Activated CD4-positive, alpha-beta T cell treated with anti-CD3 and anti-CD28 coated beads, Interleukin-2, amount 10 ng/mL, durations not matched to agents 7 days and 5 days (primary cell): ENCODE measurements at regions not wholly inside any gene's neighbourhood (a gene's known extent, or its start where the extent isn't known, plus 50 kb on each side); places are given as distances from the start of the nearest gene placed in this dataset.
"Not testable (repeated sequence)": the region's sequence is repeated elsewhere in the genome, so short reads cannot be mapped to it uniquely, and the experiment has no call there.

ENCODE experiments used
- CTCF ChIA-PET: fragments of 350-600 bp; sonication (Branson Sonifier 250); formaldehyde crosslinking; loops from one replicate; lab custom pipeline; 2021; ENCODE audit warnings: antibody characterized with exemption; lab: Charles Lee
- POLR2A ChIA-PET: fragments of 350-600 bp; sonication (Branson Sonifier 250); formaldehyde crosslinking; loops from one replicate; lab custom pipeline; 2021; ENCODE audit warnings: antibody characterized with exemption; lab: Charles Lee
- DNase-seq: peaks from one replicate; pipeline ENCODE4 v3.0.0-alpha.2; 2020
- H3K27ac Mint-ChIP-seq: one replicate; pipeline ENCODE4 v1.8.0; 2021; ENCODE audit warnings: mild to moderate bottlenecking, moderate library complexity, mixed read lengths
- H3K27me3 Mint-ChIP-seq: one replicate; pipeline ENCODE4 v1.8.0; 2021; ENCODE audit warnings: mixed read lengths
- H3K36me3 Mint-ChIP-seq: one replicate; pipeline ENCODE4 v1.8.0; 2021; ENCODE audit warnings: low read depth, mixed read lengths
- H3K4me1 Mint-ChIP-seq: one replicate; pipeline ENCODE4 v1.8.0; 2021; ENCODE audit warnings: mixed read lengths
- H3K4me3 Mint-ChIP-seq: one replicate; pipeline ENCODE4 v1.8.0; 2021; ENCODE audit warnings: mild to moderate bottlenecking, moderate library complexity, mixed read lengths
- H3K9me3 Mint-ChIP-seq: one replicate; pipeline ENCODE4 v1.8.0; 2021; ENCODE audit warnings: mixed read lengths

- Mint-ChIP-seq H3K4me1 (peaks cover 6% of the 10 kb centered on the region), H3K9me3 (no peaks in the 10 kb centered on the region), H3K4me3 (no peak overlapping the region), H3K27me3 (no peaks in the 10 kb centered on the region), H3K27ac (no peak overlapping the region), H3K36me3 (no peaks in the 10 kb centered on the region)
- ChIA-PET POLR2A (no interaction called here), CTCF (no interaction called here)
- DNase-seq: no peak
Observed at GRCh38 chr12:131537267-131537958, 173.5 kb upstream of the SFSWAP start.

- ChIA-PET CTCF (no interaction called here), POLR2A (no interaction called here)
- H3K4me1 Mint-ChIP-seq: peaks cover 6% of the 10 kb centered on the region
- no peaks in the 10 kb centered on the region for H3K9me3 Mint-ChIP-seq
- H3K36me3 Mint-ChIP-seq: no peaks in the 10 kb centered on the region
- no peak for DNase-seq
- H3K27ac Mint-ChIP-seq: no peak overlapping the region
- no peaks in the 10 kb centered on the region for H3K27me3 Mint-ChIP-seq
- H3K4me3 Mint-ChIP-seq: no peak overlapping the region
Observed at GRCh38 chr12:131539381-131539780, 171.5 kb upstream of the SFSWAP start.

- Mint-ChIP-seq H3K4me1 (peaks cover 6% of the 10 kb centered on the region), H3K9me3 (no peaks in the 10 kb centered on the region), H3K27ac (no peak overlapping the region), H3K4me3 (no peak overlapping the region), H3K36me3 (no peaks in the 10 kb centered on the region), H3K27me3 (no peaks in the 10 kb centered on the region)
- ChIA-PET CTCF (no interaction called here), POLR2A (no interaction called here)
- no peak for DNase-seq
Observed at GRCh38 chr12:131540138-131540623, 170.7 kb upstream of the SFSWAP start.

- H3K27me3 Mint-ChIP-seq, POLR2A ChIA-PET, H3K9me3 Mint-ChIP-seq, CTCF ChIA-PET, H3K4me1 Mint-ChIP-seq, DNase-seq, H3K4me3 Mint-ChIP-seq, H3K27ac Mint-ChIP-seq, H3K36me3 Mint-ChIP-seq: not testable (repeated sequence)
Observed at GRCh38 chr12:131541512-131541911, 169.4 kb upstream of the SFSWAP start.

GRCh38 chr12:131542351-131542750, 168.5 kb upstream of the SFSWAP start:
- Mint-ChIP-seq H3K36me3 (no peaks in the 10 kb centered on the region), H3K4me3 (no peak overlapping the region), H3K4me1 (no peaks in the 10 kb centered on the region), H3K27ac (no peak overlapping the region), H3K27me3 (peaks cover 7% of the 10 kb centered on the region), H3K9me3 (no peaks in the 10 kb centered on the region)
- POLR2A ChIA-PET: no interaction called here
- CTCF ChIA-PET: interaction anchor here (1.1 kb wide), 1 partner anchor 9 kb away, joined by 3 read pairs; no protein-coding TSS in a partner anchor
- DNase-seq: no peak

- Mint-ChIP-seq H3K36me3 (no peaks in the 10 kb centered on the region), H3K27ac (no peak overlapping the region), H3K9me3 (no peaks in the 10 kb centered on the region), H3K27me3 (peaks cover 7% of the 10 kb centered on the region), H3K4me1 (no peaks in the 10 kb centered on the region), H3K4me3 (no peak overlapping the region)
- ChIA-PET CTCF (interaction anchor here (1.1 kb wide), 1 partner anchor 10 kb away, joined by 3 read pairs; no protein-coding TSS in a partner anchor), POLR2A (no interaction called here)
- DNase-seq: no peak
Observed at GRCh38 chr12:131543040-131543439, 167.8 kb upstream of the SFSWAP start.

- POLR2A ChIA-PET: no interaction called here
- no peak overlapping the region for H3K4me3 Mint-ChIP-seq
- no peaks in the 10 kb centered on the region for H3K36me3 Mint-ChIP-seq
- no peak for DNase-seq
- no peaks in the 10 kb centered on the region for H3K9me3 Mint-ChIP-seq
- H3K27ac Mint-ChIP-seq: no peak overlapping the region
- CTCF ChIA-PET: interaction anchor here (1.0 kb wide), 1 partner anchor 160 kb away, joined by 3 read pairs; no protein-coding TSS in a partner anchor
- peaks cover 7% of the 10 kb centered on the region for H3K27me3 Mint-ChIP-seq
- H3K4me1 Mint-ChIP-seq: no peaks in the 10 kb centered on the region
Observed at GRCh38 chr12:131547555-131547954, 163.3 kb upstream of the SFSWAP start.

- H3K9me3 Mint-ChIP-seq: no peaks in the 10 kb centered on the region
- H3K36me3 Mint-ChIP-seq: no peaks in the 10 kb centered on the region
- H3K27me3 Mint-ChIP-seq: peaks cover 7% of the 10 kb centered on the region
- no peak overlapping the region for H3K4me3 Mint-ChIP-seq
- ChIA-PET CTCF (interaction anchor here (1.0 kb wide), 1 partner anchor 16 kb away, joined by 3 read pairs; no protein-coding TSS in a partner anchor), POLR2A (no interaction called here)
- no peaks in the 10 kb centered on the region for H3K4me1 Mint-ChIP-seq
- no peak for DNase-seq
- no peak overlapping the region for H3K27ac Mint-ChIP-seq
Observed at GRCh38 chr12:131550121-131550520, 160.8 kb upstream of the SFSWAP start.

GRCh38 chr12:131551675-131552491, 159.0 kb upstream of the SFSWAP start:
- Mint-ChIP-seq H3K4me3 (no peak overlapping the region), H3K27ac (no peak overlapping the region), H3K4me1 (no peaks in the 10 kb centered on the region), H3K36me3 (no peaks in the 10 kb centered on the region), H3K27me3 (no peaks in the 10 kb centered on the region), H3K9me3 (no peaks in the 10 kb centered on the region)
- DNase-seq: no peak
- POLR2A ChIA-PET: no interaction called here
- CTCF ChIA-PET: no interaction called here

- no peak for DNase-seq
- no peak overlapping the region for H3K4me3 Mint-ChIP-seq
- ChIA-PET POLR2A (no interaction called here), CTCF (no interaction called here)
- H3K36me3 Mint-ChIP-seq: no peaks in the 10 kb centered on the region
- H3K27me3 Mint-ChIP-seq: no peaks in the 10 kb centered on the region
- no peaks in the 10 kb centered on the region for H3K9me3 Mint-ChIP-seq
- H3K27ac Mint-ChIP-seq: no peak overlapping the region
- H3K4me1 Mint-ChIP-seq: no peaks in the 10 kb centered on the region
Observed at GRCh38 chr12:131552492-131552863, 158.4 kb upstream of the SFSWAP start.

- H3K4me1 Mint-ChIP-seq: no peaks in the 10 kb centered on the region
- no peaks in the 10 kb centered on the region for H3K9me3 Mint-ChIP-seq
- no peak overlapping the region for H3K4me3 Mint-ChIP-seq
- CTCF ChIA-PET: no interaction called here
- POLR2A ChIA-PET: no interaction called here
- H3K36me3 Mint-ChIP-seq: no peaks in the 10 kb centered on the region
- no peaks in the 10 kb centered on the region for H3K27me3 Mint-ChIP-seq
- no peak overlapping the region for H3K27ac Mint-ChIP-seq
- no peak for DNase-seq
Observed at GRCh38 chr12:131553096-131553777, 157.7 kb upstream of the SFSWAP start.

GRCh38 chr12:131555197-131555846, 155.6 kb upstream of the SFSWAP start:
- Mint-ChIP-seq H3K27me3 (no peaks in the 10 kb centered on the region), H3K4me3 (no peak overlapping the region), H3K27ac (no peak overlapping the region), H3K36me3 (no peaks in the 10 kb centered on the region), H3K9me3 (no peaks in the 10 kb centered on the region), H3K4me1 (no peaks in the 10 kb centered on the region)
- POLR2A ChIA-PET: no interaction called here
- DNase-seq: no peak
- CTCF ChIA-PET: interaction anchor here (1.3 kb wide), 1 partner anchor 9 kb away, joined by 3 read pairs; no protein-coding TSS in a partner anchor
